ENCODE measurements at regions not wholly inside any gene's neighbourhood (a gene's known extent, or its start where the extent isn't known, plus 50 kb on each side); places are given as distances from the start of the nearest gene placed in this dataset.

DNA sequence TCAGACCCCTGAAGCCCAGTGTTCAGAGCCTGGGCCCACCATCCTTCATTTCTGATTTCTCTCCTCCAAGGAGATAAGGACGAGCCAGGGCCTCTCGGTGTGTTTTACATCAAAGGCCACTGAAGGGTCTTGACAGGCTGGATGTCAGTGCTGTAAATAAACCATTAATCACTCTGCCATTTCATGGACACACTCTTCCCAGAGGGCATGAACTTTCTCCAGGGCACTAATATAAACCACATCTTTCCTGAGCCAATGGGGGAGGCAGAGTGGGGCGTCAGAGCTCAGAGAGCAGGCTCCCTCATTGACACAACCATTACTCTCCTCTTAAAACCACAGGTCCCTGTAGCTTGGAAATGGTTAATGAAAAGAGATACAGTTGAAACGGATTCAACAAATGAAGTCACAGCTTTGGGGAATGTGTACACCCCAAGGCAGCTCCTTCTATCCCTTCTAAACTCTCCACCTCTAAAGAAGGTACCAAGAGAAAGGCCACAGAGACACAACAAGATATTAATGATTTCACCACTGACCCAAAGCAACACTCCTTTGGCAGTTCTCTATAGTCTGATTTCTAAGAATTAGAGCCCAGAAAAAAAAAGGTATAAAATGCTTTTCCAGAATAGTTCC, 200.6 kb downstream of the CHIC2 start:
- Histone ChIP-seq H3K27me3 (no peaks in the 10 kb centered on the region), H3K4me1 (peaks cover 12% of the 10 kb centered on the region), H3K4me3 (no peak overlapping the region), H3K9me3 (no peaks in the 10 kb centered on the region), H3K27ac (peak overlapping the region; percentile 71), H3K36me3 (no peaks in the 10 kb centered on the region)
- no peak for DNase-seq (ENCODE audit: extremely low spot score in 2 of 2)
- intact Hi-C loops (cut with DNase I): no loop called here
- TF ChIP-seq, protein P1, sequence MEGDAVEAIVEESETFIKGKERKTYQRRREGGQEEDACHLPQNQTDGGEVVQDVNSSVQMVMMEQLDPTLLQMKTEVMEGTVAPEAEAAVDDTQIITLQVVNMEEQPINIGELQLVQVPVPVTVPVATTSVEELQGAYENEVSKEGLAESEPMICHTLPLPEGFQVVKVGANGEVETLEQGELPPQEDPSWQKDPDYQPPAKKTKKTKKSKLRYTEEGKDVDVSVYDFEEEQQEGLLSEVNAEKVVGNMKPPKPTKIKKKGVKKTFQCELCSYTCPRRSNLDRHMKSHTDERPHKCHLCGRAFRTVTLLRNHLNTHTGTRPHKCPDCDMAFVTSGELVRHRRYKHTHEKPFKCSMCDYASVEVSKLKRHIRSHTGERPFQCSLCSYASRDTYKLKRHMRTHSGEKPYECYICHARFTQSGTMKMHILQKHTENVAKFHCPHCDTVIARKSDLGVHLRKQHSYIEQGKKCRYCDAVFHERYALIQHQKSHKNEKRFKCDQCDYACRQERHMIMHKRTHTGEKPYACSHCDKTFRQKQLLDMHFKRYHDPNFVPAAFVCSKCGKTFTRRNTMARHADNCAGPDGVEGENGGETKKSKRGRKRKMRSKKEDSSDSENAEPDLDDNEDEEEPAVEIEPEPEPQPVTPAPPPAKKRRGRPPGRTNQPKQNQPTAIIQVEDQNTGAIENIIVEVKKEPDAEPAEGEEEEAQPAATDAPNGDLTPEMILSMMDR (IDR thresholded peaks at IDR 0.05): no peak

DNA sequence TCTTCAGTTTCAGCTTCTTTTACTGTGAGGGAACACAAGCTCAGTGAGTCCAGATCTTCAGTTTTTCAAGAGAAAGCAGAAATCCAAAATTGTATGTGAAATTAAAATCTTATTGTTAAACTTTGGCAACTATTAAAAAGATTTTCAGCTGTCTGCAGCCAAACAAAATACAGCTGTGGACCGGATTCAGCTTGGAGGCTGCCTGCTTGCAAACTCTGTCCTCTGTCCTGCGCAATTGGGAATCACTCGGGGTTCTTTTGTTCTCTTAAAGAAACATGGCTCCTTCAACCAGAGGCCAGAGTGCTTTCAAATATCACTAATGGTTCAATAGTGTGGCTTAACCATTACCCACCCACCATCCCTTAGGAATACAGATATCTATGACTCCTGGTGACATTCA, 201.2 kb downstream of the CHIC2 start:
- Histone ChIP-seq H3K27me3 (no peaks in the 10 kb centered on the region), H3K4me3 (no peak overlapping the region), H3K4me1 (peaks cover 12% of the 10 kb centered on the region), H3K36me3 (no peaks in the 10 kb centered on the region), H3K27ac (peak overlapping the region; percentile 71), H3K9me3 (no peaks in the 10 kb centered on the region)
- no peak for DNase-seq (ENCODE audit: extremely low spot score in 2 of 2)
- intact Hi-C loops (cut with DNase I): no loop called here
- TF ChIP-seq, protein P1 (IDR thresholded peaks at IDR 0.05): no peak

DNA sequence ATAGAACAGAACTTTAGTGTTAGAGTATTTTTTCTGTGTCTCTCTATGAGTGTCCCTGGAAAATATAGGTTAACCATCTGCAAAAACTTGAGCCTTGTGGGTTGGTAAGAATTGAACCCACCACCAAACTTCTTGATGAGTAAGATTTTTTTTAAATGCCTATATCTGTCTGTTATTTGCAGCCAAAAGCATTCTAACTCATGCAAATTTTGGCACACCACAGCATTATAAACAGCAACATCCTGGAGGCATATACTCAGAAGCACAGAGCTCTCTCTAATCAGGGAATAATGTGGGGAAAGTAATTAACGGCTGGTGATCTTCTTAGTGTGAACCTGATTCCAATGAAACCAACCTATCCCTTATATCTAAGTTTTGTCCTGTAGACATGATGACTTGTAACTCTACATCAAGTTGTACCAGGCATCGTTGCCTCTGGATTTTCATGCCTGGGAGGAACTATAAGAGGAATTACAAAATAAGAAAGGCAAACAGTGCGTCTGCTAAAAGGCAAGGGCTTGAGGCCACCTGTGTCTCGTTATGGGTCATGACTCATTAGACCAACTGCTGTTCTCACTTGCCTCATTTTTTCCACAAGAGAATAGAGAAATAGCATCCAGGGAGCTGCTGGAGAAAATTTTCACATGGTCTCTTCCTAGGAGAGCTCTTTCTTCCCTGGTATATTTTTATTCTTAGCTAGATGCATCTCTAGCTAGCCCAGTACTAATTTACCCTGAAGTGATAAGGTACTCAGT, 202.4 kb downstream of the CHIC2 start:
- H3K27ac ChIP-seq: peak overlapping the region; percentile 16
- intact Hi-C loops (cut with DNase I): no loop called here

DNA sequence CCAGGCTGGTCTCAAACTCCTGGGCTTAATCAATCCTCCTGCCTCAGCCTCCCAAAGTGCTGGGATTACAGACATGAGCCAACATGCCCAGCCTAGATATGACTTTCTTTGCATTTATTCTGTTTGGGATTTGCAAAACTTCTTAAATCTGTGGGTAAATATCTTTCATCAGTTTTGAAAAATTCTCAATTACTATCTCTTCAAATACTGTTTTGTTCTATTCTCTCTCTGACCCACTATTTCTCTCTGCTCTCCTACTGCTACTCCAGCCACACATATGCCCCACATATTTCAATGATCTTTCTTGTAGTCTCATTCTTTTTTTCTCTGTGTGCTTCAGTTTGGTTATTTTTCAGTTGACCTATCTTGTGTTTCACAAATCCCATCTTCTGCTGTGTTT, 205.1 kb downstream of the CHIC2 start:
- no peaks in the 10 kb centered on the region for H3K9me3 ChIP-seq
- no peak overlapping the region for H3K27ac ChIP-seq
- no peaks in the 10 kb centered on the region for H3K27me3 ChIP-seq
- TF ChIP-seq, protein P1 (IDR thresholded peaks at IDR 0.05): no peak
- no peak for TF ChIP-seq POLR2A (IDR thresholded peaks at IDR 0.05)
- no peak for TF ChIP-seq POLR2AphosphoS5 (IDR thresholded peaks at IDR 0.05; ENCODE audit: insufficient read depth in 1 of 2, low read depth in 1 of 2)
- intact Hi-C loops (cut with DNase I): no loop called here
- peaks cover 25% of the 10 kb centered on the region for H3K4me1 ChIP-seq
- no peaks in the 10 kb centered on the region for H3K36me3 ChIP-seq
- no peak overlapping the region for H3K4me3 ChIP-seq
- DNase-seq (ENCODE audit: extremely low spot score in 2 of 2): no peak

More for the DNA sequence above, 202.4 kb downstream of the CHIC2 start:
- Histone ChIP-seq H3K36me3 (no peaks in the 10 kb centered on the region), H3K9me3 (no peaks in the 10 kb centered on the region), H3K4me3 (no peak overlapping the region), H3K27me3 (no peaks in the 10 kb centered on the region), H3K4me1 (peaks cover 12% of the 10 kb centered on the region)
- TF ChIP-seq POLR2AphosphoS5 (IDR thresholded peaks at IDR 0.05; ENCODE audit: insufficient read depth in 1 of 2, low read depth in 1 of 2) (peak in 1 of 2 donors; percentile 9), POLR2A (IDR thresholded peaks at IDR 0.05) (no peak)
- TF ChIP-seq, protein P1 (IDR thresholded peaks at IDR 0.05): no peak
- DNase-seq (ENCODE audit: extremely low spot score in 2 of 2): no peak

DNA sequence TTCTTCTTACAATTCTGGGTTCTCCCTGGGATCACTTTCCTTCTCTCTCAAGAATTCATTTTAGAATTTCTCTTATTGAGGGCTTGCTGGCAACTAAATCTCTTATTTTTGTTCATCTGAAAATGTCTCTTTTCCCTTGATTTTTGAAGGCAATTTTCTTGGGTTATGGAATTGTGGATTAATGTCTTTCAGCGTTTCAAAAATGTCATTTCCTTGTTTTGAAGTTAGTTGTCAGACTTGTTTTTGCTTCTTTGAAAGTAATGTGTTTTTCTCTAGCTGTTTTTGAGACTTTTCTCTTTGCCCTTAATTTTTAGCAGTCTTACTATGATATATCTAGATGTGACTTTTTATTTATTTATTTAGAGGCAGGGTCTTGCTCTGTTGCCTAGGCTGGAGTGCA, 205.7 kb downstream of the CHIC2 start:
- H3K4me3 ChIP-seq: no peak overlapping the region
- no peaks in the 10 kb centered on the region for H3K9me3 ChIP-seq
- no peaks in the 10 kb centered on the region for H3K27me3 ChIP-seq
- intact Hi-C loops (cut with DNase I): no loop called here
- no peaks in the 10 kb centered on the region for H3K36me3 ChIP-seq
- peaks cover 20% of the 10 kb centered on the region for H3K4me1 ChIP-seq
- no peak for DNase-seq (ENCODE audit: extremely low spot score in 2 of 2)
- no peak overlapping the region for H3K27ac ChIP-seq
- no peak for TF ChIP-seq POLR2A (IDR thresholded peaks at IDR 0.05)
- TF ChIP-seq, protein P1 (IDR thresholded peaks at IDR 0.05): no peak
- TF ChIP-seq POLR2AphosphoS5 (IDR thresholded peaks at IDR 0.05; ENCODE audit: insufficient read depth in 1 of 2, low read depth in 1 of 2): no peak
